BLaER1 treated with 17β-estradiol and CSF1 and Interleukin-3, amounts not matched to agents 10 nM and 100 nM (cell line): ENCODE measurements at regions not wholly inside any gene's neighbourhood (a gene's known extent, or its start where the extent isn't known, plus 50 kb on each side); places are given as distances from the start of the nearest gene placed in this dataset.

ENCODE experiments used
- H3K27ac ChIP-seq, 11 experiments: shearing (Covaris generic); formaldehyde crosslinking; 2 replicates each; pipeline ENCODE4 v1.8.1; 2022
- H3K27me3 ChIP-seq, 11 experiments: shearing (Covaris generic); formaldehyde crosslinking; 2 replicates each; pipeline ENCODE4 v1.8.1; 2022
- H3K36me3 ChIP-seq, 11 experiments: shearing (Covaris generic); formaldehyde crosslinking; 2 replicates each; pipeline ENCODE4 v1.8.1; 2022
- H3K4me1 ChIP-seq, 10 experiments: shearing (Covaris generic); formaldehyde crosslinking; 2 replicates each; pipeline ENCODE4 v1.8.1; 2022
- H3K4me2 ChIP-seq, 11 experiments: shearing (Covaris generic); formaldehyde crosslinking; 2 replicates each; pipeline ENCODE4 v1.8.1; 2022
- H3K4me3 ChIP-seq, 10 experiments: shearing (Covaris generic); formaldehyde crosslinking; 2 replicates each; pipeline ENCODE4 v1.8.1; 2022
- H3K9ac ChIP-seq, 11 experiments: shearing (Covaris generic); formaldehyde crosslinking; 2 replicates each; pipeline ENCODE4 v1.8.1; 2022
- H3K9me3 ChIP-seq, 11 experiments: shearing (Covaris generic); formaldehyde crosslinking; replicated peaks in 1 of 11; 2 replicates each; pipeline ENCODE4 v1.8.1; 2022
- H4K20me1 ChIP-seq, 11 experiments: shearing (Covaris generic); formaldehyde crosslinking; 2 replicates each; pipeline ENCODE4 v1.8.1; 2022
- Cebpa-rat ChIP-seq, 11 experiments: shearing (Covaris generic); IDR thresholded peaks; 2 replicates each; pipeline ENCODE4 v1.8.1; 2022

- H3K9ac ChIP-seq, result no peak overlapping the region
- no peak overlapping the region for H3K4me3 ChIP-seq
- H3K9me3 ChIP-seq, result peaks cover 5 to 22% (median 11%) of the 10 kb centered on the region in 11 experiments; a peak in 16 of 22 replicates
- H3K27ac ChIP-seq, result no peak overlapping the region
- peak overlapping the region in 9 of 11 experiments; percentile 35 to 82 (median 59); a peak in 16 of 22 replicates for H3K4me2 ChIP-seq
- no peaks in the 10 kb centered on the region for H4K20me1 ChIP-seq
- TF ChIP-seq Cebpa-rat (IDR thresholded peaks at IDR 0.05), result no peak
- H3K27me3 ChIP-seq, result peaks cover 0 to 7% (median 5%) of the 10 kb centered on the region in 11 experiments; a peak in 8 of 22 replicates
- no peaks in the 10 kb centered on the region for H3K36me3 ChIP-seq
- peaks cover 0 to 32% (median 30%) of the 10 kb centered on the region in 10 experiments; a peak in 16 of 20 replicates for H3K4me1 ChIP-seq
Observed at GRCh38 chr18:25725501-25725900, 364.9 kb downstream of the SS18 start.

- Histone ChIP-seq H3K9ac (no peak overlapping the region), H3K27me3 (peaks cover 0 to 7% (median 5%) of the 10 kb centered on the region in 11 experiments; a peak in 8 of 22 replicates), H3K36me3 (no peaks in the 10 kb centered on the region), H3K4me3 (no peak overlapping the region), H4K20me1 (no peaks in the 10 kb centered on the region), H3K27ac (no peak overlapping the region; a peak in 1 of 22 replicates), H3K4me1 (peaks cover 0 to 32% (median 30%) of the 10 kb centered on the region in 10 experiments; a peak in 16 of 20 replicates), H3K4me2 (peak overlapping the region in 9 of 11 experiments; percentile 35 to 82 (median 59); a peak in 17 of 22 replicates), H3K9me3 (peaks cover 3 to 17% (median 7%) of the 10 kb centered on the region in 11 experiments; a peak in 13 of 22 replicates)
- no peak for TF ChIP-seq Cebpa-rat (IDR thresholded peaks at IDR 0.05)
Observed at GRCh38 chr18:25724997-25725396, 365.4 kb downstream of the SS18 start.

- Histone ChIP-seq H3K4me3 (no peak overlapping the region), H3K4me1 (peaks cover 0 to 32% (median 30%) of the 10 kb centered on the region in 10 experiments; a peak in 16 of 20 replicates), H3K4me2 (peak overlapping the region in 9 of 11 experiments; percentile 35 to 82 (median 59); a peak in 18 of 22 replicates), H4K20me1 (no peaks in the 10 kb centered on the region), H3K27me3 (peaks cover 0 to 7% (median 5%) of the 10 kb centered on the region in 11 experiments; a peak in 8 of 22 replicates), H3K9ac (no peak overlapping the region), H3K9me3 (peaks cover 3 to 17% (median 7%) of the 10 kb centered on the region in 11 experiments; a peak in 13 of 22 replicates), H3K27ac (no peak overlapping the region), H3K36me3 (no peaks in the 10 kb centered on the region)
- no peak for TF ChIP-seq Cebpa-rat (IDR thresholded peaks at IDR 0.05)
Observed at GRCh38 chr18:25724121-25724520, 366.3 kb downstream of the SS18 start.

DNA sequence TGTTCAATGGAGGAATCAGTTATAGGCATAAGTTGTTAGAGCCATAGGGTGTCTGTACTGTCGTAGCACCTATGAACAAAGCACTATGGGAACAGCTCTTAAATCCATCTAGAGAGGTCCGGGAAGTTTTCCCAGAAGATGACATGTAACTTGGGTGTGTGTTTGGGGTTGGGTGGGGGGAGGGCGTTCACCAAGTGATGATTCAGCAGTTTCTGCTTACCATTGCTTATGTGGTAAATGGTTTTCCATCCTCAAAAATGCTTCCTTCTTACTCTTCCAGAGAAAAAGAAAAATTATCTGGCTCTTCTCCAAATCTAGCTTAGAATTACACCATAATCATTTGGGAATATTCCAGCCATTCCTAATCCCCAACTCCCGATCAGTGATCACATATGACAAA is 361.1 kb upstream of the ZNF521 start:
- Histone ChIP-seq H3K9ac (no peak overlapping the region), H3K27ac (no peak overlapping the region), H4K20me1 (no peaks in the 10 kb centered on the region), H3K9me3 (peaks cover 10 to 30% (median 21%) of the 10 kb centered on the region in 11 experiments; a peak in 17 of 22 replicates), H3K4me3 (no peak overlapping the region), H3K36me3 (no peaks in the 10 kb centered on the region), H3K27me3 (no peaks in the 10 kb centered on the region), H3K4me2 (no peak overlapping the region), H3K4me1 (peaks cover 0 to 17% (median 12%) of the 10 kb centered on the region in 10 experiments; a peak in 14 of 20 replicates)
- TF ChIP-seq Cebpa-rat (IDR thresholded peaks at IDR 0.05), result no peak

- no peak overlapping the region for H3K27ac ChIP-seq
- TF ChIP-seq Cebpa-rat (IDR thresholded peaks at IDR 0.05), result no peak
- H4K20me1 ChIP-seq, result no peaks in the 10 kb centered on the region
Observed at GRCh38 chr18:25710981-25711380, 359.0 kb upstream of the ZNF521 start.

GRCh38 chr18:25705650-25706049 is 353.7 kb upstream of the ZNF521 start:
- H3K36me3 ChIP-seq, result no peaks in the 10 kb centered on the region
- H3K9me3 ChIP-seq, result no peaks in the 10 kb centered on the region
- no peak overlapping the region for H3K4me3 ChIP-seq
- no peak for TF ChIP-seq Cebpa-rat (IDR thresholded peaks at IDR 0.05)
- no peaks in the 10 kb centered on the region for H3K27me3 ChIP-seq
- no peak overlapping the region for H3K27ac ChIP-seq
- H3K4me2 ChIP-seq, result no peak overlapping the region
- no peak overlapping the region for H3K9ac ChIP-seq
- no peaks in the 10 kb centered on the region for H4K20me1 ChIP-seq
- H3K4me1 ChIP-seq, result peaks cover 0 to 10% (median 3%) of the 10 kb centered on the region in 10 experiments; a peak in 12 of 20 replicates

More at GRCh38 chr18:25710981-25711380, 359.0 kb upstream of the ZNF521 start:
- Histone ChIP-seq H3K4me1 (peaks cover 0 to 20% (median 12%) of the 10 kb centered on the region in 10 experiments; a peak in 14 of 20 replicates), H3K4me2 (peak overlapping the region in 9 of 11 experiments; percentile 20 to 73 (median 55); a peak in 17 of 22 replicates), H3K9ac (peak overlapping the region in 1 of 11 experiments; percentile 41; a peak in 1 of 22 replicates), H3K9me3 (peaks cover 7 to 22% (median 13%) of the 10 kb centered on the region in 11 experiments; a peak in 17 of 22 replicates), H3K36me3 (no peaks in the 10 kb centered on the region), H3K4me3 (no peak overlapping the region), H3K27me3 (no peaks in the 10 kb centered on the region)

- TF ChIP-seq Cebpa-rat (IDR thresholded peaks at IDR 0.05), result no peak
- Histone ChIP-seq H3K4me3 (no peak overlapping the region), H3K9me3 (no peaks in the 10 kb centered on the region), H3K9ac (no peak overlapping the region), H3K27me3 (no peaks in the 10 kb centered on the region), H3K36me3 (no peaks in the 10 kb centered on the region), H3K4me1 (0 out of 20 replicates have a peak, but pooled peaks cover 0 to 5% (median 0%) of the 10 kb centered on the region in 10 experiments), H3K4me2 (no peak overlapping the region), H3K27ac (no peak overlapping the region), H4K20me1 (no peaks in the 10 kb centered on the region)
Observed at GRCh38 chr18:25704494-25704893, 352.5 kb upstream of the ZNF521 start.

DNA sequence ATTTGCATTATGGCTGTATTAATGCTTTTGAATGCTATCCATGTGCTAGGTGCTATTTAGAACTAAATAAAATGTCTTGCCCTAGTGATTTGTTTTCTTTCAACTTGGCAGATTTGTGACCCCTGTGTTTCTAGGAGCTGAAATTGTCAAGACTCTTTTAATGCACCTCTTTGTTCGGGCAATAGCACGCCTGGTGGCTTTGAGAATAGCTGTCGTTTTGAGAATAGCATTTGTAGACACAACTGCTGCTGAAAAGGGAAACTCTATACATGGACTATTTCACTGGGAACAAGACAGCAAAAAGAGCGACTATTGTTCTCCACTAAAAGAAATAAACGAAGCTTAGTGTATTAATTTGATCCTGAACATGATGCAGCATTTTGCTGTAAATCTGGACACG is 352.1 kb upstream of the ZNF521 start:
- H3K27me3 ChIP-seq, result no peaks in the 10 kb centered on the region
- H3K4me1 ChIP-seq, result 0 out of 20 replicates have a peak, but pooled peaks cover 0 to 5% (median 0%) of the 10 kb centered on the region in 10 experiments

DNA sequence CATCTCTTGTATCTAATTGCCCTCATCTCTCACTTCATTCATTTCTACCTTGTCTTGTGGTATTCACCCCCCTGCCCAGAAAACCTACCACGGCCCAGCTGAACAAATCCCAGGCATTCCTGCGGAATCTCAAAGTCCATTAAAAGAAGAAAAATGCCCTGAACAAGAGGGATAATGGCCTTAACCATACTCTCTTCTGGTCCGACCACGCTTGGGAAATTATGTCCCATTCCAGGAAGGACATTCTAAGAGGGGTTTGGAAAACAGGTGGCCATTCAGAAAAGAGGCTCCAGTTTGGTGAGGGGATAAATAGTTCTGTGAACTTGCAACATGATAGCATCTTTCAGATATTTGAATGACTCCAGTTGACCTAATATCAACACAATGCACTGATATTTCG is 349.9 kb upstream of the ZNF521 start:
- no peaks in the 10 kb centered on the region for H3K4me1 ChIP-seq
- no peak overlapping the region for H3K4me3 ChIP-seq
- no peak for TF ChIP-seq Cebpa-rat (IDR thresholded peaks at IDR 0.05)
- H4K20me1 ChIP-seq, result no peaks in the 10 kb centered on the region
- H3K9ac ChIP-seq, result no peak overlapping the region
- no peak overlapping the region for H3K4me2 ChIP-seq
- no peaks in the 10 kb centered on the region for H3K27me3 ChIP-seq
- no peaks in the 10 kb centered on the region for H3K36me3 ChIP-seq
- H3K9me3 ChIP-seq, result no peaks in the 10 kb centered on the region
- H3K27ac ChIP-seq, result no peak overlapping the region

More for the DNA sequence above, 352.1 kb upstream of the ZNF521 start:
- H3K36me3 ChIP-seq, result no peaks in the 10 kb centered on the region
- TF ChIP-seq Cebpa-rat (IDR thresholded peaks at IDR 0.05), result no peak
- no peak overlapping the region for H3K27ac ChIP-seq
- no peak overlapping the region for H3K4me2 ChIP-seq
- H3K4me3 ChIP-seq, result no peak overlapping the region
- H3K9me3 ChIP-seq, result no peaks in the 10 kb centered on the region
- no peaks in the 10 kb centered on the region for H4K20me1 ChIP-seq
- no peak overlapping the region for H3K9ac ChIP-seq
